ENCODE measurements at regions not wholly inside any gene's neighbourhood (a gene's known extent, or its start where the extent isn't known, plus 50 kb on each side); places are given as distances from the start of the nearest gene placed in this dataset.

DNA sequence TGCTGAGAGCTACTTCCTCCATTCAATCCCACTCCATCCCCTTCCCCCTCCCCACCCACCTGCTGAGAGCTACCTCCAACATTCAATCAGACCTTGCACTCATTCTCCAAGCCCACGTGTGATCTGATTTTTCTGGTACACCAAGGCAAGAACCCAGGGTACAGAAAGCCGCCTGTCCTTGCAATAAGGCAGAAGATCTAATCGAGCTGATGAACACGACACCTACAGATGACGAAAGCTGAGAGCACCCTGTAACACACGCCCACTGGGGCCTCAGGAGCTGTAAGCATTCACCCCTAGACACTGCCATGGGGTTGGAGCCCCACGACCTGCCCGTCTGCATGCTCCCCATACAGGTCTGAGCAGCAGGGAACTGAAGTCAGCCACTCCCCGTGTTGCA, 58.3 kb downstream of the TRIML1 start:
- intact Hi-C loops (cut with DNase I) = no loop called here
- TF ChIP-seq POLR2AphosphoS5 (IDR thresholded peaks at IDR 0.05) = no peak
- TF ChIP-seq, protein P1, sequence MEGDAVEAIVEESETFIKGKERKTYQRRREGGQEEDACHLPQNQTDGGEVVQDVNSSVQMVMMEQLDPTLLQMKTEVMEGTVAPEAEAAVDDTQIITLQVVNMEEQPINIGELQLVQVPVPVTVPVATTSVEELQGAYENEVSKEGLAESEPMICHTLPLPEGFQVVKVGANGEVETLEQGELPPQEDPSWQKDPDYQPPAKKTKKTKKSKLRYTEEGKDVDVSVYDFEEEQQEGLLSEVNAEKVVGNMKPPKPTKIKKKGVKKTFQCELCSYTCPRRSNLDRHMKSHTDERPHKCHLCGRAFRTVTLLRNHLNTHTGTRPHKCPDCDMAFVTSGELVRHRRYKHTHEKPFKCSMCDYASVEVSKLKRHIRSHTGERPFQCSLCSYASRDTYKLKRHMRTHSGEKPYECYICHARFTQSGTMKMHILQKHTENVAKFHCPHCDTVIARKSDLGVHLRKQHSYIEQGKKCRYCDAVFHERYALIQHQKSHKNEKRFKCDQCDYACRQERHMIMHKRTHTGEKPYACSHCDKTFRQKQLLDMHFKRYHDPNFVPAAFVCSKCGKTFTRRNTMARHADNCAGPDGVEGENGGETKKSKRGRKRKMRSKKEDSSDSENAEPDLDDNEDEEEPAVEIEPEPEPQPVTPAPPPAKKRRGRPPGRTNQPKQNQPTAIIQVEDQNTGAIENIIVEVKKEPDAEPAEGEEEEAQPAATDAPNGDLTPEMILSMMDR (IDR thresholded peaks at IDR 0.05) = no peak
- TF ChIP-seq POLR2A (IDR thresholded peaks at IDR 0.05; ENCODE audit: low read depth) = no peak
- TF ChIP-seq EP300 (IDR thresholded peaks at IDR 0.05) = no peak
- Histone ChIP-seq H3K36me3 (no peaks in the 10 kb centered on the region), H3K4me3 (no peak overlapping the region), H3K27ac (replicated peaks in 1 of 4) (no peak overlapping the region), H3K4me1 (peaks cover 0 to 5% (median 0%) of the 10 kb centered on the region in 4 donors), H3K9me3 (peaks cover 0 to 6% (median 0%) of the 10 kb centered on the region in 4 donors), H3K27me3 (no peaks in the 10 kb centered on the region)
- WGBS = 92% methylated on average over 8 of the region's 9 CpGs
- no peak for DNase-seq (ENCODE audit: extremely low spot score)

DNA sequence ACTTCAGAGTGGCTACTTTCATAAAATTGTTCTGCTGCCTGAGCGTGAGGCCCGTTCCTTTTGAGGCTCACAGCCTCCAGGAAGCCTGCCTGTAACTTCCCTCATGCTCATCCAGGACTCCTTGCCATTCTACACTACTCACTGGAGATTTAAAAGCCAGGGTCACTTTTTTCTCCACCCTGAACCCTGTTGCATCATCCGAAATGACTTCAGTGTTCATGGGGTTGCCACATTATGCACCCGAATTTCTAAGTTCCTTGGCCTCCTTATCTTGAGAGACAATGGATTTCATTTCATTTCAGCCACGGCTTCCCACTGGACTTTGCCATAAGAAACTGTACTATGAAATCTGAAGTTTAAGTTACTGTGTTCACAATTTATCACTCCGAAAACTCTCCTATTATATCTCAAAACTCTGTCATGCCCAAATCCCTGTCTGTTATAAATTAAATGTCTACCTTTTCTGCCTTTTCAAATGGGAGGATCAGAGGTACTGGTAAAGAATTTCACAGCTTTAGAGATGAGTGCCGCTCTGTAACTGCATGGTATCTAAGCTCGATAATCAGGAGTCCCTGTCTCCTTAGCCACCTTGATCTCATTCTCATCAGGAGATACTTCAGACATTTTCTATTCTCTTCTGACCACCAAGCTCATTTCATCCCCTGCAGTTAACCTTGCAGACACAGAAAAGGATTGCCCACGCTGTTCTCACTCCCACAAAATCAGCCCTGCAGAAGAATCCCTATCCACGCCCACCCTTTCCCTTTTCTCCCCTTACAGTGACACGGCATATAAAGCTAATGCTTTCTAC, 59.9 kb downstream of the TRIML1 start:
- no peaks in the 10 kb centered on the region for H3K36me3 ChIP-seq
- H3K4me3 ChIP-seq = no peak overlapping the region
- intact Hi-C loops (cut with DNase I) = no loop called here
- no peaks in the 10 kb centered on the region for H3K27me3 ChIP-seq
- peaks cover 0 to 5% (median 0%) of the 10 kb centered on the region in 4 donors for H3K4me1 ChIP-seq
- WGBS = 85% methylated on average over 11 of the region's 11 CpGs
- no peak for DNase-seq (ENCODE audit: extremely low spot score)
- no peak overlapping the region for H3K27ac ChIP-seq (replicated peaks in 1 of 4)
- TF ChIP-seq POLR2AphosphoS5 (IDR thresholded peaks at IDR 0.05) = no peak
- TF ChIP-seq, protein P1 (IDR thresholded peaks at IDR 0.05) = no peak
- peaks cover 0 to 6% (median 0%) of the 10 kb centered on the region in 4 donors for H3K9me3 ChIP-seq

DNA sequence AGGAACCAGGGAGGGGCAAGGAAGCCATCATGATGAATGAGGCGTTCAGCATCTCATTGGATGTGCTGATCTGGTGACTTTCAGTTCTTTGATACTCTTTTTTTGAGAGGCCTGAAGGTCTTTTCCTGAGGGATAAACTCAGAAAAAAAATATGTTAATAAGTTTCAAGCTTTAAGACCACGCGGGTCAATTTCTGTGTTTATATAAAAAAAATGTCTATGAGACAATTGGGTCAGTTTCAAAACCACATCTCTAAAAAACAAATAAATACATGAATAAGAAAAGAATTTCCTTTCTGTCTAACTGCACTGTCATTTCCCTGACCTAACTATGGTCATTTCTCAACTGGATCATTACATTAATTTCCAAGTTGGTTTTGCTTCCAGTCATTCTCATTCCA, 62.6 kb downstream of the TRIML1 start:
- Histone ChIP-seq H3K36me3 (no peaks in the 10 kb centered on the region), H3K27me3 (no peaks in the 10 kb centered on the region), H3K4me3 (no peak overlapping the region), H3K4me1 (no peaks in the 10 kb centered on the region), H3K9me3 (no peaks in the 10 kb centered on the region), H3K27ac (replicated peaks in 1 of 4) (no peak overlapping the region)
- 50% methylated on average over 3 of the region's 3 CpGs for WGBS
- intact Hi-C loops (cut with DNase I) = no loop called here
- DNase-seq (ENCODE audit: extremely low spot score) = no peak
- TF ChIP-seq, protein P1 (IDR thresholded peaks at IDR 0.05) = no peak
- no peak for TF ChIP-seq EP300 (IDR thresholded peaks at IDR 0.05)
- TF ChIP-seq POLR2A (IDR thresholded peaks at IDR 0.05; ENCODE audit: low read depth) = no peak
- no peak for TF ChIP-seq POLR2AphosphoS5 (IDR thresholded peaks at IDR 0.05)

DNA sequence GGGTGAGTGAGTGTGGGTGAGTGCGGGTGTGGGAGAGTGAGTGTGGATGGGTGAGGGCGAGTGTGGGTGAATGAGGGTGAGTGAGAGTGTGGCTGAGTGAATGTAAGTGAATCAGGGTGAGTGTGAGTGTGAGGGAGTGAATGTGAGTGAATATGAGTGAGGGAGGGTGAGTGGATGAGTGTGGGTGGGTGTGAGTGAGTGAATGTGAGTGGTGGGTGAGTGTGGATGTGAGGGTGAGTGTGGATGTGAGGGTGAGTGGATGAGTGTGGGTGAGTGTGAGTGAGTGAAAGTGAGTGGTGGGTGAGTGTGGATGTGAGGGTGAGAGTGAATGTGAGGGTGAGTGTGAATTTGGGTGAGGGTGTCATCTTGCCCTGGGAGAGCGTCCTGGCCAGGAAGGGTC, 67.5 kb downstream of the TRIML1 start:
- H3K4me3 ChIP-seq = no peak overlapping the region
- DNase-seq (ENCODE audit: extremely low spot score) = no peak
- H3K36me3 ChIP-seq = no peaks in the 10 kb centered on the region
- no peaks in the 10 kb centered on the region for H3K27me3 ChIP-seq
- intact Hi-C loops (cut with DNase I) = no loop called here
- H3K9me3 ChIP-seq = no peaks in the 10 kb centered on the region
- no peak overlapping the region for H3K27ac ChIP-seq (replicated peaks in 1 of 4)
- 85% methylated on average over 3 of the region's 3 CpGs for WGBS
- H3K4me1 ChIP-seq = no peaks in the 10 kb centered on the region
- TF ChIP-seq POLR2A (IDR thresholded peaks at IDR 0.05; ENCODE audit: low read depth) = no peak
- TF ChIP-seq, protein P1 (IDR thresholded peaks at IDR 0.05) = no peak
- no peak for TF ChIP-seq EP300 (IDR thresholded peaks at IDR 0.05)
- TF ChIP-seq POLR2AphosphoS5 (IDR thresholded peaks at IDR 0.05) = no peak

DNA sequence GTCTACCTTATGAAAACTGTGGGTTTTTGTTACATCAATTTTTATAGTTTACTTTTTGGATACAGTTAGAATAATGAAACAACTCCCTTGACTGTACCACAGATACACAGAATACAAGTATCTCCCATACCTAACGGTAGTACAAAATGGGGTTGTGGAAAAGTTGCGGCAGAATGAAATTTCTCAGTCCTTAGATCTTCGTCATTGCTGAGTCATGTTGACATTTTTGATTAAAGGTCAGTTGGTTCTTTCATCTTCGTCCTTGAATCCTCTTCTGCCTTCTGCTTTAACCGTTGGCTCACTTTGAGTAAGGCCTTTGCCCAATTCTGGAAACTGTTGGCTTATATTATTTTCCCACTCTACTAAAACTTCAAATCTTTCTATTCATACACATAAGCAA, 75.6 kb downstream of the TRIML1 start:
- Histone ChIP-seq H3K4me1 (no peaks in the 10 kb centered on the region), H3K4me3 (no peak overlapping the region), H3K27me3 (peaks cover 0 to 7% (median 2%) of the 10 kb centered on the region in 4 donors), H3K9me3 (no peaks in the 10 kb centered on the region), H3K36me3 (no peaks in the 10 kb centered on the region), H3K27ac (replicated peaks in 1 of 4) (no peak overlapping the region)
- TF ChIP-seq, protein P1 (IDR thresholded peaks at IDR 0.05) = no peak
- TF ChIP-seq POLR2AphosphoS5 (IDR thresholded peaks at IDR 0.05) (no peak), POLR2A (IDR thresholded peaks at IDR 0.05; ENCODE audit: low read depth) (no peak), EP300 (IDR thresholded peaks at IDR 0.05) (no peak)
- WGBS = 87% methylated on average over 5 of the region's 5 CpGs
- DNase-seq (ENCODE audit: extremely low spot score) = no peak
- intact Hi-C loops (cut with DNase I) = no loop called here
